OCI-LY1 (cell line): ENCODE measurements at regions not wholly inside any gene's neighbourhood (a gene's known extent, or its start where the extent isn't known, plus 50 kb on each side); places are given as distances from the start of the nearest gene placed in this dataset.

Experiments used
- EZH2 ChIP-seq: fragments of 200-600 bp; sonication (generic), shearing (Covaris generic); IDR thresholded peaks from 2 replicates; pipeline ENCODE4 v1.8.0; 2017; ENCODE audit warnings: borderline replicate concordance, mixed run types, mild to moderate bottlenecking, antibody characterized with exemption, low read length, moderate library complexity, mixed read lengths
- TF ChIP-seq, protein P1 (sequence below): fragments of 200-600 bp; sonication (generic), shearing (Covaris generic); IDR thresholded peaks from 2 replicates; pipeline ENCODE4 v1.5.1; 2017; ENCODE audit warnings: mild to moderate bottlenecking, antibody characterized with exemption, low read length, moderate library complexity, mixed read lengths

DNA sequence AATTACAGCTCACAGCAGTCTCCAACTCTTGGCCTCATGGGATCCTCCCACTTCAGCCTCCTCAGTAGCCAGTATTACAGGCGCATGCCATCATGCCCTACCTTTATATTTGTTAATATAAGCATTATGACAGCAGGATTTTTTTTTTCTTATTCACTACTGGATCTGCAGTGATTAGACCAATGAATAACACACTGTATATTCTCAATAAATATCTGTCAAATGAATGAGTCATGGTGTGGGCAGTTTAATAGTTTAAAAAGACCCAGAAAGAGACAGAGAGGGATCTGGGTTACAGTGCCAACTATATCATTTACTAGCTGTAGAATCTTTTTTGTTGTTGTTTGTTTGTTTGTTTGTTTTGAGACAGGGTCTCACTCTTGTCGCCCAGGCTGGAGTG, 62.4 kb upstream of the LTBP1 start:
- TF ChIP-seq EZH2 = no peak
- TF ChIP-seq, protein P1, sequence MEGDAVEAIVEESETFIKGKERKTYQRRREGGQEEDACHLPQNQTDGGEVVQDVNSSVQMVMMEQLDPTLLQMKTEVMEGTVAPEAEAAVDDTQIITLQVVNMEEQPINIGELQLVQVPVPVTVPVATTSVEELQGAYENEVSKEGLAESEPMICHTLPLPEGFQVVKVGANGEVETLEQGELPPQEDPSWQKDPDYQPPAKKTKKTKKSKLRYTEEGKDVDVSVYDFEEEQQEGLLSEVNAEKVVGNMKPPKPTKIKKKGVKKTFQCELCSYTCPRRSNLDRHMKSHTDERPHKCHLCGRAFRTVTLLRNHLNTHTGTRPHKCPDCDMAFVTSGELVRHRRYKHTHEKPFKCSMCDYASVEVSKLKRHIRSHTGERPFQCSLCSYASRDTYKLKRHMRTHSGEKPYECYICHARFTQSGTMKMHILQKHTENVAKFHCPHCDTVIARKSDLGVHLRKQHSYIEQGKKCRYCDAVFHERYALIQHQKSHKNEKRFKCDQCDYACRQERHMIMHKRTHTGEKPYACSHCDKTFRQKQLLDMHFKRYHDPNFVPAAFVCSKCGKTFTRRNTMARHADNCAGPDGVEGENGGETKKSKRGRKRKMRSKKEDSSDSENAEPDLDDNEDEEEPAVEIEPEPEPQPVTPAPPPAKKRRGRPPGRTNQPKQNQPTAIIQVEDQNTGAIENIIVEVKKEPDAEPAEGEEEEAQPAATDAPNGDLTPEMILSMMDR = no peak
